ENCODE measurements at regions not wholly inside any gene's neighbourhood (a gene's known extent, or its start where the extent isn't known, plus 50 kb on each side); places are given as distances from the start of the nearest gene placed in this dataset.

DNA sequence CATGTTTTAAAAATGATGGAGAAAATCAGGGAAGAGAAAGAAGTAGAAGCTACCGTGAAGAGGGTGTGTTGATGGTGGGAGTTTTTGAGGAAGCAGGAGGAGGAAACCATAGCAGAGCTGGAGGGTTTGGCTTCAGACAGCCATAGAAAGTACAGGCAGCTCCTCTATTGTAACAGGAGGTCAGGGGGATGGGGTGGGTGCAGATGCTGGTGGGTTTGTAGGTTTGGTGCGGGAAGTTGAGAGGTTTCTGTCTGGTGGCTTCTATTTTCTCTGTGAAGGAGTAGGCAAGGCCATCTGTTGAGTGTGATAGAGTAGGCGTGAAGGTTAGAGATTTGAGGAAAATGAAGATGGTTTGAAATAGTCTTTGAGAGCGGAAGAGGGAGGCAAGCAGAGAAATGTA is 97.7 kb upstream of the TBC1D5 start:
- ATAC-seq (no peak), DNase-seq (ENCODE audit: low spot score) (no peak)
- no peaks in the 10 kb centered on the region for H3K36me3 ChIP-seq (ENCODE audit: insufficient read depth)
- H4K20me1 ChIP-seq (replicated peaks; ENCODE audit: insufficient read depth) = no peaks in the 10 kb centered on the region
- no peak overlapping the region for H3K27ac ChIP-seq (ENCODE audit: low read depth)
- H3K4me1 ChIP-seq (ENCODE audit: insufficient read depth) = no peaks in the 10 kb centered on the region; the same call in 1 of the 2 replicates
- H3K27me3 ChIP-seq (ENCODE audit: insufficient read depth) = no peaks in the 10 kb centered on the region
- TF ChIP-seq, protein P1, sequence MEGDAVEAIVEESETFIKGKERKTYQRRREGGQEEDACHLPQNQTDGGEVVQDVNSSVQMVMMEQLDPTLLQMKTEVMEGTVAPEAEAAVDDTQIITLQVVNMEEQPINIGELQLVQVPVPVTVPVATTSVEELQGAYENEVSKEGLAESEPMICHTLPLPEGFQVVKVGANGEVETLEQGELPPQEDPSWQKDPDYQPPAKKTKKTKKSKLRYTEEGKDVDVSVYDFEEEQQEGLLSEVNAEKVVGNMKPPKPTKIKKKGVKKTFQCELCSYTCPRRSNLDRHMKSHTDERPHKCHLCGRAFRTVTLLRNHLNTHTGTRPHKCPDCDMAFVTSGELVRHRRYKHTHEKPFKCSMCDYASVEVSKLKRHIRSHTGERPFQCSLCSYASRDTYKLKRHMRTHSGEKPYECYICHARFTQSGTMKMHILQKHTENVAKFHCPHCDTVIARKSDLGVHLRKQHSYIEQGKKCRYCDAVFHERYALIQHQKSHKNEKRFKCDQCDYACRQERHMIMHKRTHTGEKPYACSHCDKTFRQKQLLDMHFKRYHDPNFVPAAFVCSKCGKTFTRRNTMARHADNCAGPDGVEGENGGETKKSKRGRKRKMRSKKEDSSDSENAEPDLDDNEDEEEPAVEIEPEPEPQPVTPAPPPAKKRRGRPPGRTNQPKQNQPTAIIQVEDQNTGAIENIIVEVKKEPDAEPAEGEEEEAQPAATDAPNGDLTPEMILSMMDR (conservative IDR thresholded peaks at IDR 0.05; ENCODE audit: low read depth in 2 of 2) = no peak
- TF ChIP-seq EZH2phosphoT487 (IDR thresholded peaks at IDR 0.05; ENCODE audit: unreplicated experiment) = no peak
- no peaks in the 10 kb centered on the region for H3K9me2 ChIP-seq (ENCODE audit: insufficient read depth)
- H3K27me3 Mint-ChIP-seq (ENCODE audit: insufficient read depth, low read depth, poor library complexity) = no peaks in the 10 kb centered on the region
- no peaks in the 10 kb centered on the region for H3K9me3 Mint-ChIP-seq
- H3K79me2 ChIP-seq (replicated peaks; ENCODE audit: insufficient read depth) = no peaks in the 10 kb centered on the region
- no peaks in the 10 kb centered on the region for H3K36me3 Mint-ChIP-seq (ENCODE audit: low read depth)
- H3K4me3 ChIP-seq = no peak overlapping the region
- peaks cover 8% of the 10 kb centered on the region; the same call in 2 of the 3 replicates for H3K4me1 Mint-ChIP-seq
- no peak overlapping the region for H3K4me3 Mint-ChIP-seq
- peak overlapping the region; percentile 14; the same call in 1 of the 2 replicates for H2AFZ ChIP-seq
- no peaks in the 10 kb centered on the region for H3F3A ChIP-seq (replicated peaks; ENCODE audit: low read depth)
- no peak overlapping the region for H3K4me2 ChIP-seq
- no peak overlapping the region for H3K27ac Mint-ChIP-seq

DNA sequence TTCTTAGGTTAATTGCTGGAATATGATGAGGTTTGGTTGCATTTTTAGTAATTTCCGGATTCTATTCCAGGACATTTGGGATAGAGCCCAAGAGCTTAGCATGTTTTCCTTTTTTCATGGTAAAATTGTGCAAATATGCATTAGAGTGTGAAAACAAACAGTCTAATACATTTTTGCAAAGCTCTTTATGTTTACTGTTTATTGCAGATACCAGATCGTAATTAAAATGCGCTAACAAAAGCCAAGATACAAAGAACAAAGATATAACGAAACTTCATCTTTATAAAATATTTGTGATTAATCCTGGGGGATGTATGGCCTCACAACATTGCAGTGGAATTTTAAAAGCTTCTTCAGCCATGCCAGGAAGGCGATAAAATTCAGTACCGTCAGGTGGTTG is 94.5 kb upstream of the TBC1D5 start:
- no peaks in the 10 kb centered on the region; the same call in 1 of the 2 replicates for H3K4me1 ChIP-seq (ENCODE audit: insufficient read depth)
- H2AFZ ChIP-seq = no peak overlapping the region; the same call in 1 of the 2 replicates
- Mint-ChIP-seq H3K4me1 (peaks cover 8% of the 10 kb centered on the region; the same call in 2 of the 3 replicates), H3K36me3 (ENCODE audit: low read depth) (no peaks in the 10 kb centered on the region), H3K9me3 (no peaks in the 10 kb centered on the region), H3K4me3 (no peak overlapping the region), H3K27ac (no peak overlapping the region), H3K27me3 (ENCODE audit: insufficient read depth, low read depth, poor library complexity) (no peaks in the 10 kb centered on the region)
- no peak for ATAC-seq
- H3F3A ChIP-seq (replicated peaks; ENCODE audit: low read depth) = no peaks in the 10 kb centered on the region
- no peaks in the 10 kb centered on the region for H3K27me3 ChIP-seq (ENCODE audit: insufficient read depth)
- H3K36me3 ChIP-seq (ENCODE audit: insufficient read depth) = no peaks in the 10 kb centered on the region
- no peak overlapping the region for H3K27ac ChIP-seq (ENCODE audit: low read depth)
- no peak overlapping the region for H3K4me2 ChIP-seq
- no peak for DNase-seq (ENCODE audit: low spot score)
- no peaks in the 10 kb centered on the region for H3K9me2 ChIP-seq (ENCODE audit: insufficient read depth)
- no peak overlapping the region for H3K4me3 ChIP-seq
- H3K79me2 ChIP-seq (replicated peaks; ENCODE audit: insufficient read depth) = no peaks in the 10 kb centered on the region
- no peaks in the 10 kb centered on the region for H4K20me1 ChIP-seq (replicated peaks; ENCODE audit: insufficient read depth)
- no peak for TF ChIP-seq NANOG (IDR thresholded peaks at IDR 0.05; ENCODE audit: borderline replicate concordance)
- TF ChIP-seq JUNB (IDR thresholded peaks at IDR 0.05; ENCODE audit: unreplicated experiment) = no peak
- TF ChIP-seq, protein P2, sequence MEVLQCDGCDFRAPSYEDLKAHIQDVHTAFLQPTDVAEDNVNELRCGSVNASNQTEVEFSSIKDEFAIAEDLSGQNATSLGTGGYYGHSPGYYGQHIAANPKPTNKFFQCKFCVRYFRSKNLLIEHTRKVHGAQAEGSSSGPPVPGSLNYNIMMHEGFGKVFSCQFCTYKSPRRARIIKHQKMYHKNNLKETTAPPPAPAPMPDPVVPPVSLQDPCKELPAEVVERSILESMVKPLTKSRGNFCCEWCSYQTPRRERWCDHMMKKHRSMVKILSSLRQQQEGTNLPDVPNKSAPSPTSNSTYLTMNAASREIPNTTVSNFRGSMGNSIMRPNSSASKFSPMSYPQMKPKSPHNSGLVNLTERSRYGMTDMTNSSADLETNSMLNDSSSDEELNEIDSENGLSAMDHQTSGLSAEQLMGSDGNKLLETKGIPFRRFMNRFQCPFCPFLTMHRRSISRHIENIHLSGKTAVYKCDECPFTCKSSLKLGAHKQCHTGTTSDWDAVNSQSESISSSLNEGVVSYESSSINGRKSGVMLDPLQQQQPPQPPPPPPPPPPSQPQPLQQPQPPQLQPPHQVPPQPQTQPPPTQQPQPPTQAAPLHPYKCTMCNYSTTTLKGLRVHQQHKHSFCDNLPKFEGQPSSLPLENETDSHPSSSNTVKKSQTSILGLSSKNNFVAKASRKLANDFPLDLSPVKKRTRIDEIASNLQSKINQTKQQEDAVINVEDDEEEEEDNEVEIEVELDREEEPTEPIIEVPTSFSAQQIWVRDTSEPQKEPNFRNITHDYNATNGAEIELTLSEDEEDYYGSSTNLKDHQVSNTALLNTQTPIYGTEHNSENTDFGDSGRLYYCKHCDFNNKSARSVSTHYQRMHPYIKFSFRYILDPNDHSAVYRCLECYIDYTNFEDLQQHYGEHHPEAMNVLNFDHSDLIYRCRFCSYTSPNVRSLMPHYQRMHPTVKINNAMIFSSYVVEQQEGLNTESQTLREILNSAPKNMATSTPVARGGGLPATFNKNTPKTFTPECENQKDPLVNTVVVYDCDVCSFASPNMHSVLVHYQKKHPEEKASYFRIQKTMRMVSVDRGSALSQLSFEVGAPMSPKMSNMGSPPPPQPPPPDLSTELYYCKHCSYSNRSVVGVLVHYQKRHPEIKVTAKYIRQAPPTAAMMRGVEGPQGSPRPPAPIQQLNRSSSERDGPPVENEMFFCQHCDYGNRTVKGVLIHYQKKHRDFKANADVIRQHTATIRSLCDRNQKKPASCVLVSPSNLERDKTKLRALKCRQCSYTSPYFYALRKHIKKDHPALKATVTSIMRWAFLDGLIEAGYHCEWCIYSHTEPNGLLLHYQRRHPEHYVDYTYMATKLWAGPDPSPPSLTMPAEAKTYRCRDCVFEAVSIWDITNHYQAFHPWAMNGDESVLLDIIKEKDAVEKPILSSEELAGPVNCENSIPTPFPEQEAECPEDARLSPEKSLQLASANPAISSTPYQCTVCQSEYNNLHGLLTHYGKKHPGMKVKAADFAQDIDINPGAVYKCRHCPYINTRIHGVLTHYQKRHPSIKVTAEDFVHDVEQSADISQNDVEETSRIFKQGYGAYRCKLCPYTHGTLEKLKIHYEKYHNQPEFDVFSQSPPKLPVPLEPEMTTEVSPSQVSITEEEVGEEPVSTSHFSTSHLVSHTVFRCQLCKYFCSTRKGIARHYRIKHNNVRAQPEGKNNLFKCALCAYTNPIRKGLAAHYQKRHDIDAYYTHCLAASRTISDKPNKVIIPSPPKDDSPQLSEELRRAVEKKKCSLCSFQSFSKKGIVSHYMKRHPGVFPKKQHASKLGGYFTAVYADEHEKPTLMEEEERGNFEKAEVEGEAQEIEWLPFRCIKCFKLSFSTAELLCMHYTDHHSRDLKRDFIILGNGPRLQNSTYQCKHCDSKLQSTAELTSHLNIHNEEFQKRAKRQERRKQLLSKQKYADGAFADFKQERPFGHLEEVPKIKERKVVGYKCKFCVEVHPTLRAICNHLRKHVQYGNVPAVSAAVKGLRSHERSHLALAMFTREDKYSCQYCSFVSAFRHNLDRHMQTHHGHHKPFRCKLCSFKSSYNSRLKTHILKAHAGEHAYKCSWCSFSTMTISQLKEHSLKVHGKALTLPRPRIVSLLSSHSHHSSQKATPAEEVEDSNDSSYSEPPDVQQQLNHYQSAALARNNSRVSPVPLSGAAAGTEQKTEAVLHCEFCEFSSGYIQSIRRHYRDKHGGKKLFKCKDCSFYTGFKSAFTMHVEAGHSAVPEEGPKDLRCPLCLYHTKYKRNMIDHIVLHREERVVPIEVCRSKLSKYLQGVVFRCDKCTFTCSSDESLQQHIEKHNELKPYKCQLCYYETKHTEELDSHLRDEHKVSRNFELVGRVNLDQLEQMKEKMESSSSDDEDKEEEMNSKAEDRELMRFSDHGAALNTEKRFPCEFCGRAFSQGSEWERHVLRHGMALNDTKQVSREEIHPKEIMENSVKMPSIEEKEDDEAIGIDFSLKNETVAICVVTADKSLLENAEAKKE (CRISPR knock-in tag; IDR thresholded peaks at IDR 0.05) = no peak
- TF ChIP-seq, protein P3, sequence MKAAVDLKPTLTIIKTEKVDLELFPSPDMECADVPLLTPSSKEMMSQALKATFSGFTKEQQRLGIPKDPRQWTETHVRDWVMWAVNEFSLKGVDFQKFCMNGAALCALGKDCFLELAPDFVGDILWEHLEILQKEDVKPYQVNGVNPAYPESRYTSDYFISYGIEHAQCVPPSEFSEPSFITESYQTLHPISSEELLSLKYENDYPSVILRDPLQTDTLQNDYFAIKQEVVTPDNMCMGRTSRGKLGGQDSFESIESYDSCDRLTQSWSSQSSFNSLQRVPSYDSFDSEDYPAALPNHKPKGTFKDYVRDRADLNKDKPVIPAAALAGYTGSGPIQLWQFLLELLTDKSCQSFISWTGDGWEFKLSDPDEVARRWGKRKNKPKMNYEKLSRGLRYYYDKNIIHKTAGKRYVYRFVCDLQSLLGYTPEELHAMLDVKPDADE (IDR thresholded peaks at IDR 0.05) = no peak
- no peak for TF ChIP-seq EZH2 (IDR thresholded peaks at IDR 0.05; ENCODE audit: low read depth, unreplicated experiment)
- no peak for TF ChIP-seq ZNF114 (CRISPR knock-in tag; IDR thresholded peaks at IDR 0.05)
- no peak for TF ChIP-seq STAT1 (IDR thresholded peaks at IDR 0.05; ENCODE audit: unreplicated experiment)
- TF ChIP-seq, protein P1 (conservative IDR thresholded peaks at IDR 0.05; ENCODE audit: low read depth in 2 of 2) = no peak
- no peak for TF ChIP-seq ZNF331 (CRISPR knock-in tag; IDR thresholded peaks at IDR 0.05; ENCODE audit: low read depth)
- TF ChIP-seq POLR2AphosphoS5 (IDR thresholded peaks at IDR 0.05; ENCODE audit: low read depth) = no peak
